ENCODE measurements at regions not wholly inside any gene's neighbourhood (a gene's known extent, or its start where the extent isn't known, plus 50 kb on each side); places are given as distances from the start of the nearest gene placed in this dataset.

GRCh38 chr11:92458486-92458885 lies 233.9 kb downstream of the FAT3 start:
- TF ChIP-seq CTCF (IDR thresholded peaks at IDR 0.05), result no peak
- no peak for TF ChIP-seq RFX5 (IDR thresholded peaks at IDR 0.05; ENCODE audit: low read length)
- no peak for TF ChIP-seq EP300 (IDR thresholded peaks at IDR 0.05; ENCODE audit: borderline replicate concordance in 1 of 2, low read depth in 1 of 2, low read length in 1 of 2)
- no peak for TF ChIP-seq NFIC (IDR thresholded peaks at IDR 0.05; ENCODE audit: borderline replicate concordance)
- TF ChIP-seq TEAD4 (IDR thresholded peaks at IDR 0.05; ENCODE audit: borderline replicate concordance, insufficient read depth), result no peak
- no peak for TF ChIP-seq USF1 (IDR thresholded peaks at IDR 0.05; ENCODE audit: borderline replicate concordance, low read depth)
- TF ChIP-seq CHD2 (IDR thresholded peaks at IDR 0.05; ENCODE audit: low read length, partially characterized antibody), result no peak

Data from SK-N-SH (cell line).